ENCODE measurements at regions not wholly inside any gene's neighbourhood (a gene's known extent, or its start where the extent isn't known, plus 50 kb on each side); places are given as distances from the start of the nearest gene placed in this dataset.
"Not testable (repeated sequence)": the region's sequence is repeated elsewhere in the genome, so short reads cannot be mapped to it uniquely, and the experiment has no call there.

DNA sequence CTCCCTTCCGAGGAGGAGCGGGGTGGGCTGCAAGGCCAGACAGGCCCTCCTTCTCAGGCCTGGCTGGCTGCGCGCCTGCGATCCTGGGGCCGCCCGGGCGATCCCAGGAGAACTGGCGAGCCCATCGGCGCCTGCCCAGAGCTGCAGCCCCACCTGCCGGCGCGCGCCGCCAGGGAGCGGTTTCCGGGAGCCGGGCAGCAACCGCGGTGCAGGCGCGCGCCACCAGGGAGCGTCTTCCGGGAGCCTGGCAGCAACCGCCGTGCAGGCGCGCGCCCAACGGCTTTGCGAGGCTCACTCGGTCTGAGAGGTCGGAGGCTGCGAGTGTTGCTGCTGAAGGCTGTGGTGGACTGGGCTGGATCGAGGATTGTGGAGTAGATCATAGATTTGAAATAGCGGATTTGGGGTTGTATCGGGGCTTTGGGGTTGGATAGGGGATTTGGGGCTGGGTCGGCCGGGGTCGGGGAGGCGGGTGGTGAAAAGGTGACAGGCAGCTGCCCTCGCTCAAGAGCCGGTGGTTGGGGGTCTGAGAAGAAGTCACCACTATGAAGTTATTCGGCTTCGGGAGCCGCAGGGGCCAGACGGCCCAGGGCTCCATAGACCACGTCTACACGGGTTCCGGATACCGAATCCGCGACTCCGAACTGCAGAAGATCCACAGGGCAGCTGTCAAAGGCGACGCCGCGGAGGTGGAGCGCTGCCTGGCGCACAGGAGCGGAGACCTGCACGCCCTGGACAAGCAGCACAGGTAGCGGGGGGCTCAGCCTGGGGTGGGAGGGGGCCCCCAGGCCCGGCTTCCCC, 668.9 kb downstream of the SPATA31A6 start:
- H3K4me1 ChIP-seq; DNase-seq; intact Hi-C loops (cut with DNase I; ENCODE audit: low total_unique reads); H3K27ac ChIP-seq; H3K9me3 ChIP-seq; H3K36me3 ChIP-seq: not testable (repeated sequence)
- WGBS, 5 donors, result 3 to 37% (median 9%) methylated on average over 38 to 66 of the region's 66 CpGs
- TF ChIP-seq, protein P1, sequence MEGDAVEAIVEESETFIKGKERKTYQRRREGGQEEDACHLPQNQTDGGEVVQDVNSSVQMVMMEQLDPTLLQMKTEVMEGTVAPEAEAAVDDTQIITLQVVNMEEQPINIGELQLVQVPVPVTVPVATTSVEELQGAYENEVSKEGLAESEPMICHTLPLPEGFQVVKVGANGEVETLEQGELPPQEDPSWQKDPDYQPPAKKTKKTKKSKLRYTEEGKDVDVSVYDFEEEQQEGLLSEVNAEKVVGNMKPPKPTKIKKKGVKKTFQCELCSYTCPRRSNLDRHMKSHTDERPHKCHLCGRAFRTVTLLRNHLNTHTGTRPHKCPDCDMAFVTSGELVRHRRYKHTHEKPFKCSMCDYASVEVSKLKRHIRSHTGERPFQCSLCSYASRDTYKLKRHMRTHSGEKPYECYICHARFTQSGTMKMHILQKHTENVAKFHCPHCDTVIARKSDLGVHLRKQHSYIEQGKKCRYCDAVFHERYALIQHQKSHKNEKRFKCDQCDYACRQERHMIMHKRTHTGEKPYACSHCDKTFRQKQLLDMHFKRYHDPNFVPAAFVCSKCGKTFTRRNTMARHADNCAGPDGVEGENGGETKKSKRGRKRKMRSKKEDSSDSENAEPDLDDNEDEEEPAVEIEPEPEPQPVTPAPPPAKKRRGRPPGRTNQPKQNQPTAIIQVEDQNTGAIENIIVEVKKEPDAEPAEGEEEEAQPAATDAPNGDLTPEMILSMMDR (IDR thresholded peaks at IDR 0.05 in 8 of 11, conservative IDR thresholded peaks at IDR 0.05 in 3 of 11), result peak in 4 of 11 experiments; percentile 16 to 46 (median 36)
- Histone ChIP-seq H3K27me3 (replicated peaks in 1 of 7) (peaks cover 0 to 19% (median 0%) of the 10 kb centered on the region in 7 donors), H3K4me3 (peak overlapping the region in 3 of 8 donors; percentile 27 to 47 (median 32))

GRCh38 chr9:42860133-42860532, 676.7 kb downstream of the SPATA31A6 start:
- DNase-seq; H3K36me3 ChIP-seq; H3K4me1 ChIP-seq; intact Hi-C loops (cut with DNase I; ENCODE audit: low total_unique reads); H3K27me3 ChIP-seq (replicated peaks in 1 of 7); H3K9me3 ChIP-seq; H3K4me3 ChIP-seq; H3K27ac ChIP-seq: not testable (repeated sequence)
- 59 to 86% (median 78%) methylated on average over 1 of the region's 1 CpG for WGBS, 5 donors

DNA sequence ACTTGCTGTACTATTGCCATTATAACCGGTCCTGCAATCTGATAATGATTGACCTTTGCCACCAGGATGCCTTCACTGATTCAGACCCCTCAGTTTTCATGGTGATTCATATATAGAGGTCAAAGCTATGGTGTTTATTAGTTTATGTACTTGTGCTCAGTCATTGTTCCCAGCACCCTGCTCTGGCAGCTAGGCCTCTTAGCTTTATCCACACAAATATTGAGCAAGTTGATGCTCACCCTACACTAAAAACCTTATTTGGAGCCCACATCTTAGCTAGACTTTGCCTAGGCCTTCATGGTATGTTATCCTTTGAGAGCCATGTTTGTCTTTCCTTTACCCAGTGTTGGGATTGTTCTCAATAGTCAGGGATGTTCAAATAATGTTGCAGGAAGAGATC, 679.0 kb downstream of the SPATA31A6 start:
- H3K36me3 ChIP-seq; H3K9me3 ChIP-seq; H3K27me3 ChIP-seq (replicated peaks in 1 of 7); H3K27ac ChIP-seq; intact Hi-C loops (cut with DNase I; ENCODE audit: low total_unique reads); H3K4me3 ChIP-seq; DNase-seq; H3K4me1 ChIP-seq: not testable (repeated sequence)
- 31 to 79% (median 64%) methylated on average over 1 of the region's 1 CpG for WGBS, 5 donors

All from spleen (tissue), 11 donors.